Right ventricle myocardium superior (tissue), 1 donor: ENCODE measurements at regions not wholly inside any gene's neighbourhood (a gene's known extent, or its start where the extent isn't known, plus 50 kb on each side); places are given as distances from the start of the nearest gene placed in this dataset.
"Not testable (repeated sequence)": the region's sequence is repeated elsewhere in the genome, so short reads cannot be mapped to it uniquely, and the experiment has no call there.

Source experiments
- ATAC-seq: fragments of 200-7000 bp; cut with Tn5 transposase; one replicate; pipeline ENCODE4 v1.9.1; 2020; ENCODE audit warnings: mild to moderate bottlenecking; ENCODE audit not compliant: poor library complexity
- DNase-seq: peaks from one replicate; pipeline ENCODE4 v3.0.0-alpha.2; 2020
- intact Hi-C: fragments of 100-400 bp; cut with DNase I; formaldehyde crosslinking; loops from one replicate; pipeline ENCODE4 v1.11.2; 2022
- donor health status: DM: no; HTN: yes; CAD: no; lungs with severe emphysema.

GRCh38 chr11:93032580-93032979, 63.1 kb downstream of the MTNR1B start:
- DNase-seq (no peak), ATAC-seq (no peak)
- intact Hi-C loops, result no loop called here

GRCh38 chr11:93033093-93033492, 63.6 kb downstream of the MTNR1B start:
- no peak for DNase-seq
- ATAC-seq, result no peak
- intact Hi-C loops, result no loop called here

- DNase-seq (no peak), ATAC-seq (no peak)
- intact Hi-C loops, result no loop called here
Observed at GRCh38 chr11:93034031-93034722, 64.7 kb downstream of the MTNR1B start.

GRCh38 chr11:93034723-93035039, 65.2 kb downstream of the MTNR1B start:
- no peak for ATAC-seq
- no peak for DNase-seq
- intact Hi-C loops, result no loop called here

- intact Hi-C loops, result no loop called here
Observed at GRCh38 chr11:93038521-93038920, 69.1 kb downstream of the MTNR1B start.

GRCh38 chr11:93039531-93040240, 70.2 kb downstream of the MTNR1B start:
- intact Hi-C loops, result no loop called here
- DNase-seq, result no peak
- no peak for ATAC-seq

More at GRCh38 chr11:93038521-93038920, 69.1 kb downstream of the MTNR1B start:
- DNase-seq (no peak), ATAC-seq (no peak)

GRCh38 chr11:93041682-93042081, 72.2 kb downstream of the MTNR1B start:
- intact Hi-C loops, result no loop called here
- ATAC-seq (no peak), DNase-seq (no peak)

- DNase-seq, intact Hi-C loops, ATAC-seq: not testable (repeated sequence)
Observed at GRCh38 chr11:93043186-93043585, 73.7 kb downstream of the MTNR1B start.

- ATAC-seq (no peak), DNase-seq (no peak)
- intact Hi-C loops, result no loop called here
Observed at GRCh38 chr11:93049740-93050139, 80.3 kb downstream of the MTNR1B start.

GRCh38 chr11:93051186-93051585, 81.7 kb downstream of the MTNR1B start:
- ATAC-seq (no peak), DNase-seq (no peak)
- intact Hi-C loops, result no loop called here

GRCh38 chr11:93053864-93054263, 84.4 kb downstream of the MTNR1B start:
- ATAC-seq (no peak), DNase-seq (no peak)
- intact Hi-C loops, result no loop called here

GRCh38 chr11:93054279-93054678, 84.8 kb downstream of the MTNR1B start:
- no peak for DNase-seq
- intact Hi-C loops, result no loop called here

GRCh38 chr11:93054881-93055280, 85.4 kb downstream of the MTNR1B start:
- intact Hi-C loops, result no loop called here
- DNase-seq (no peak), ATAC-seq (no peak)

More at GRCh38 chr11:93054279-93054678, 84.8 kb downstream of the MTNR1B start:
- no peak for ATAC-seq

- no peak for ATAC-seq
- intact Hi-C loops, result no loop called here
Observed at GRCh38 chr11:93059117-93059957, 89.9 kb downstream of the MTNR1B start.

GRCh38 chr11:93063086-93063485, 93.6 kb downstream of the MTNR1B start:
- no peak for ATAC-seq
- DNase-seq, result no peak
- intact Hi-C loops, result no loop called here

More at GRCh38 chr11:93059117-93059957, 89.9 kb downstream of the MTNR1B start:
- no peak for DNase-seq

GRCh38 chr11:93065074-93065674, 95.7 kb downstream of the MTNR1B start:
- ATAC-seq, intact Hi-C loops, DNase-seq: not testable (repeated sequence)

GRCh38 chr11:93067881-93068390, 98.5 kb downstream of the MTNR1B start:
- no peak for ATAC-seq
- DNase-seq, result no peak
- intact Hi-C loops, result no loop called here

- ATAC-seq, result no peak
- DNase-seq, result no peak
- intact Hi-C loops, result no loop called here
Observed at GRCh38 chr11:93072229-93072914, 102.9 kb downstream of the MTNR1B start.
